Epithelial cell of proximal tubule (primary cell): ENCODE measurements at regions not wholly inside any gene's neighbourhood (a gene's known extent, or its start where the extent isn't known, plus 50 kb on each side); places are given as distances from the start of the nearest gene placed in this dataset.

Experiments used
- DNase-seq: peaks from one replicate; pipeline ENCODE4 v3.0.0-alpha.2; 2011; ENCODE audit warnings: low read depth
- H3K4me3 ChIP-seq: 2 replicates; pipeline ENCODE4 v1.5.1; 2011; ENCODE audit warnings: low read depth, mild to moderate bottlenecking, low read length
- CTCF ChIP-seq: conservative IDR thresholded peaks from 2 replicates; pipeline ENCODE4 v1.5.1; 2012; ENCODE audit warnings: low read depth, mild to moderate bottlenecking, low read length

- no peak for DNase-seq
- H3K4me3 ChIP-seq: no peak overlapping the region
- no peak for TF ChIP-seq CTCF
These were observed 162.5 kb downstream of the TTC32 start for GRCh38 chr2:19739256-19739655.

GRCh38 chr2:19738707-19739106 lies 163.1 kb downstream of the TTC32 start:
- no peak for DNase-seq
- H3K4me3 ChIP-seq: no peak overlapping the region
- TF ChIP-seq CTCF: no peak

- DNase-seq: no peak
- no peak overlapping the region for H3K4me3 ChIP-seq
- TF ChIP-seq CTCF: no peak
These were observed 165.5 kb downstream of the TTC32 start for GRCh38 chr2:19736191-19736831.

- TF ChIP-seq CTCF: no peak
- no peak for DNase-seq
- H3K4me3 ChIP-seq: no peak overlapping the region
These were observed 167.8 kb downstream of the TTC32 start for GRCh38 chr2:19733951-19734425.

GRCh38 chr2:19733390-19733789 lies 168.4 kb downstream of the TTC32 start:
- TF ChIP-seq CTCF: no peak
- H3K4me3 ChIP-seq: no peak overlapping the region
- DNase-seq: no peak

GRCh38 chr2:19732255-19732654 lies 169.5 kb downstream of the TTC32 start:
- no peak for TF ChIP-seq CTCF
- DNase-seq: no peak
- no peak overlapping the region for H3K4me3 ChIP-seq

- no peak for DNase-seq
- no peak for TF ChIP-seq CTCF
- H3K4me3 ChIP-seq: no peak overlapping the region
These were observed 170.3 kb downstream of the TTC32 start for GRCh38 chr2:19731515-19731914.
